GM12873 (cell line): ENCODE measurements at regions not wholly inside any gene's neighbourhood (a gene's known extent, or its start where the extent isn't known, plus 50 kb on each side); places are given as distances from the start of the nearest gene placed in this dataset.
A peak's percentile ranks its signal among the peaks of the same experiment; 100 is the strongest.

Experiments
- CTCF ChIP-seq: IDR thresholded peaks from 2 replicates; pipeline ENCODE4 v1.5.1; 2012; ENCODE audit warnings: low read depth, mild to moderate bottlenecking, moderate library complexity, low read length, control low read depth; ENCODE audit not compliant: insufficient read depth; ENCODE audit errors: missing control alignments

GRCh38 chr1:66426239-66426853 lies 107.6 kb upstream of the SGIP1 start:
- no peak for TF ChIP-seq CTCF

- TF ChIP-seq CTCF: no peak
Measured at GRCh38 chr1:66431999-66432398, 102.0 kb upstream of the SGIP1 start.

- no peak for TF ChIP-seq CTCF
Measured at GRCh38 chr1:66433611-66434010, 100.3 kb upstream of the SGIP1 start.

GRCh38 chr1:66434096-66434495 lies 99.9 kb upstream of the SGIP1 start:
- TF ChIP-seq CTCF: no peak

- no peak for TF ChIP-seq CTCF
Measured at GRCh38 chr1:66435541-66435940, 98.4 kb upstream of the SGIP1 start.

GRCh38 chr1:66436378-66437135 lies 97.4 kb upstream of the SGIP1 start:
- peak; percentile 66 for TF ChIP-seq CTCF

- no peak for TF ChIP-seq CTCF
Measured at GRCh38 chr1:66437136-66437401, 96.9 kb upstream of the SGIP1 start.

GRCh38 chr1:66438062-66438461 lies 95.9 kb upstream of the SGIP1 start:
- no peak for TF ChIP-seq CTCF
